CD4-positive, CD25-positive, alpha-beta regulatory T cell (primary cell): ENCODE measurements at regions not wholly inside any gene's neighbourhood (a gene's known extent, or its start where the extent isn't known, plus 50 kb on each side); places are given as distances from the start of the nearest gene placed in this dataset.

Experiments used
- ATAC-seq, 2 donors: fragments of 150-1000 bp; cut with Tn5 transposase; one replicate each; pipeline ENCODE4 v1.10.0; 2021; ENCODE audit warnings: low read depth in 2 of 2, moderate number of reproducible peaks in 2 of 2, moderate library complexity in 1 of 2
- DNase-seq, 3 donors: peaks; one replicate each; pipeline versions ENCODE4 v3.0.0 to v3.0.0-alpha.2; 2012 to 2022; ENCODE audit warnings: mixed read lengths in 1 of 3
- H3K27ac ChIP-seq: one replicate; pipeline ENCODE4 v1.7.0; 2013; ENCODE audit warnings: mild to moderate bottlenecking, low read length; ENCODE audit not compliant: insufficient read depth, poor library complexity, severe bottlenecking
- H3K27me3 ChIP-seq: one replicate; pipeline ENCODE4 v1.7.0; 2013; ENCODE audit warnings: low read length; ENCODE audit not compliant: control insufficient read depth, insufficient read depth
- H3K36me3 ChIP-seq: one replicate; pipeline ENCODE4 v1.7.0; 2013; ENCODE audit warnings: mild to moderate bottlenecking, low read length, moderate library complexity; ENCODE audit not compliant: control insufficient read depth, insufficient read depth
- H3K4me1 ChIP-seq: 2 replicates; pipeline ENCODE4 v1.7.0; 2013; ENCODE audit warnings: mild to moderate bottlenecking, low read length; ENCODE audit not compliant: insufficient read depth, control insufficient read depth, poor library complexity, severe bottlenecking
- H3K4me3 ChIP-seq: one replicate; pipeline ENCODE4 v1.7.0; 2013; ENCODE audit warnings: low read depth, mild to moderate bottlenecking, low read length, moderate library complexity
- H3K9me3 ChIP-seq, 2 experiments: 1 replicate in 1 of 2; 2 replicates in 1 of 2; pipeline ENCODE4 v1.7.0; 2013; ENCODE audit warnings: low read length in 2 of 2, mild to moderate bottlenecking in 1 of 2, moderate library complexity in 1 of 2; ENCODE audit not compliant: control insufficient read depth in 2 of 2
- H3K27ac Mint-ChIP-seq, 3 donors: one replicate each; pipeline ENCODE4 v1.8.0; 2020 to 2022; ENCODE audit warnings: mild to moderate bottlenecking in 3 of 3, mixed read lengths in 3 of 3, moderate library complexity in 2 of 3
- H3K27me3 Mint-ChIP-seq: one replicate; pipeline ENCODE4 v1.8.0; 2022; ENCODE audit warnings: mild to moderate bottlenecking, mixed read lengths
- H3K36me3 Mint-ChIP-seq: one replicate; pipeline ENCODE4 v1.8.0; 2020; ENCODE audit warnings: mixed read lengths
- H3K4me1 Mint-ChIP-seq, 4 donors: one replicate each; pipeline ENCODE4 v1.8.0; 2020 to 2022; ENCODE audit warnings: mixed read lengths in 4 of 4, mild to moderate bottlenecking in 1 of 4
- H3K4me3 Mint-ChIP-seq, 4 donors: one replicate each; pipeline ENCODE4 v1.8.0; 2020 to 2022; ENCODE audit warnings: mild to moderate bottlenecking in 4 of 4, mixed read lengths in 4 of 4, moderate library complexity in 3 of 4
- H3K9me3 Mint-ChIP-seq, 7 donors: one replicate each; pipeline ENCODE4 v1.8.0; 2020 to 2022; ENCODE audit warnings: mixed read lengths in 7 of 7, mild to moderate bottlenecking in 3 of 7, moderate library complexity in 2 of 7

DNA sequence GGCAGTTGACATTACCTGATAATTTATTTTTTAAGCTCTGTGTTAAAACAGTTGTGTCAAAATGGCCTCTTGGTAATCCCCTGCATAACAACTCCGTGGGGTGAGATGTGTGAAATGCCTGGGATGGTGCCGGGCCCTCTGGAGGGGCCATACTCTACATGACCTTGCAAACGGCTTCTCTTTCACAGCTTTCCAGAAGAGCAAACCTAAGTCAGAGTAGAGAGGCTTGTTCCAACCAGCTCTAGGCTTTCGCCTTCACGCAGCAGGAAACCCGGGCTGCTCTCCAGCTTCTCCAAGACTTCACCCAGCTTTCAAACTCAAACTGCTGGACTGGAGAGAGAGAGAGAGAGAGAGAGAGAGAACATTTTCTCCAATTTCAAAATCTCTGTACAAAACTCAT, 120.1 kb downstream of the SNX18 start:
- peaks cover 7% of the 10 kb centered on the region for H3K36me3 Mint-ChIP-seq
- no peaks in the 10 kb centered on the region for H3K27me3 ChIP-seq
- peaks cover 0 to 2% (median 0%) of the 10 kb centered on the region in 7 donors for H3K9me3 Mint-ChIP-seq
- H3K4me3 Mint-ChIP-seq, result peak overlapping the region in 2 of 4 donors; percentile 0 to 30
- no peak for DNase-seq
- peaks cover 21% of the 10 kb centered on the region for H3K4me1 ChIP-seq
- peak overlapping the region; percentile 60 for H3K4me3 ChIP-seq
- peaks cover 5% of the 10 kb centered on the region for H3K27me3 Mint-ChIP-seq
- no peaks in the 10 kb centered on the region for H3K9me3 ChIP-seq
- H3K4me1 Mint-ChIP-seq, result peaks cover 6 to 26% (median 20%) of the 10 kb centered on the region in 4 donors
- no peak for ATAC-seq
- H3K27ac ChIP-seq, result no peak overlapping the region
- peak overlapping the region in 1 of 3 donors; percentile 9 for H3K27ac Mint-ChIP-seq
- H3K36me3 ChIP-seq, result no peaks in the 10 kb centered on the region

DNA sequence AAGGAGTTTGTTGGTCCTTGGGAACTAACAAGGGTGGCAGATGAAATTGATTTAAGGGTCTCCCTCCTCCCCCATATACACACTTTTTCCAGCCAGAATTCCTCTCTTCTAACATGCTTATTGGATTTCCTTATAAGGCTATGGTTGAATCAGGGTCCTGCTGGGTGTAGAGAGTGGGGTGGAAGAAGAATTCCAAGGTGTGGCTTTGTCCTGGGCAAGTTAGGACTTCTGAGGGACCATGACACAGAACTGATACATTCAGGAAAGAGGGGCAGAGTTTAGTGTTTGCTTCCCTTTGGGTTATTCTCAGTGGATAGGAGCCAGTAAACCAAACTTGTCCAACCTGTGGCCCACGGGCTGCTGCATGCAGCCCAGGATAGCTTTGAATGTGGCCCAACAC, 116.5 kb downstream of the SNX18 start:
- peaks cover 0 to 7% (median 3%) of the 10 kb centered on the region in 7 donors for H3K9me3 Mint-ChIP-seq
- no peak for DNase-seq
- no peaks in the 10 kb centered on the region for H3K27me3 ChIP-seq
- peaks cover 17% of the 10 kb centered on the region for H3K4me1 ChIP-seq
- H3K36me3 Mint-ChIP-seq, result peaks cover 7% of the 10 kb centered on the region
- H3K9me3 ChIP-seq, result peaks cover 3 to 8% of the 10 kb centered on the region in 2 experiments
- ATAC-seq, result no peak
- H3K27ac ChIP-seq, result no peak overlapping the region
- peaks cover 6 to 24% (median 19%) of the 10 kb centered on the region in 4 donors for H3K4me1 Mint-ChIP-seq
- H3K27me3 Mint-ChIP-seq, result peaks cover 5% of the 10 kb centered on the region
- peak overlapping the region in 1 of 3 donors; percentile 48 for H3K27ac Mint-ChIP-seq
- no peak overlapping the region for H3K4me3 Mint-ChIP-seq
- no peak overlapping the region for H3K4me3 ChIP-seq
- H3K36me3 ChIP-seq, result no peaks in the 10 kb centered on the region

DNA sequence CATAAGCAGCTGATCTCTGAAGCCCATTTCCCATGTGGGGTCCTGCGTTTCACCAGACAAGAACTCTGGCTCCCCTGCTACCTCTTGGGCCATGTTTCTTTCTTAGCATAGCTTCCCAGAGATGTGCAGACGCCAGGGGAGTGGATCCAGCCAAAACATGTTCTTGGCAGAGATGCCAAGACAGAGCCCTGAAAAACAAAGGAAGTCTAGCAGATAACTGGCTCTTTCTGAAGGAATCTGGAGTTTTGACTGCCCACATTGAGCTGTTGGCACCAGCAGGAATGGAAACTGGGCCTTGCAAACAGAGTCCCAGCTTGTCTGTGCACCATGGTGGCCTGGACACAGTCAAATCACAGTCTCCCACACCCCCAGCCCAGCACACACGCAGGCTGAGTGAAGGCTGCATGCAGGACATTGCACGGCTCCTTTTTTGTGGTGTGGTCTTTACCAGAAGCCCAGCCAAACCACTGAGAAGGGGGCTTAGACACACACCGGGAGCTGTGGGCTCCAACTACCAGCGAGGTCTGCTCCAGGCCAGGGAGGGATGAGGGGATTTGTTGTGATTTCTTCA, 114.7 kb downstream of the SNX18 start:
- H3K4me3 ChIP-seq, result no peak overlapping the region
- H3K4me1 ChIP-seq, result no peaks in the 10 kb centered on the region
- Mint-ChIP-seq H3K27ac (no peak overlapping the region), H3K4me3 (no peak overlapping the region), H3K9me3 (peaks cover 0 to 7% (median 3%) of the 10 kb centered on the region in 7 donors), H3K4me1 (peaks cover 0 to 11% (median 5%) of the 10 kb centered on the region in 4 donors), H3K36me3 (peaks cover 7% of the 10 kb centered on the region), H3K27me3 (peaks cover 5% of the 10 kb centered on the region)
- no peaks in the 10 kb centered on the region for H3K36me3 ChIP-seq
- ATAC-seq (no peak), DNase-seq (no peak)
- peaks cover 3 to 8% of the 10 kb centered on the region in 2 experiments for H3K9me3 ChIP-seq
- no peak overlapping the region for H3K27ac ChIP-seq
- H3K27me3 ChIP-seq, result no peaks in the 10 kb centered on the region

DNA sequence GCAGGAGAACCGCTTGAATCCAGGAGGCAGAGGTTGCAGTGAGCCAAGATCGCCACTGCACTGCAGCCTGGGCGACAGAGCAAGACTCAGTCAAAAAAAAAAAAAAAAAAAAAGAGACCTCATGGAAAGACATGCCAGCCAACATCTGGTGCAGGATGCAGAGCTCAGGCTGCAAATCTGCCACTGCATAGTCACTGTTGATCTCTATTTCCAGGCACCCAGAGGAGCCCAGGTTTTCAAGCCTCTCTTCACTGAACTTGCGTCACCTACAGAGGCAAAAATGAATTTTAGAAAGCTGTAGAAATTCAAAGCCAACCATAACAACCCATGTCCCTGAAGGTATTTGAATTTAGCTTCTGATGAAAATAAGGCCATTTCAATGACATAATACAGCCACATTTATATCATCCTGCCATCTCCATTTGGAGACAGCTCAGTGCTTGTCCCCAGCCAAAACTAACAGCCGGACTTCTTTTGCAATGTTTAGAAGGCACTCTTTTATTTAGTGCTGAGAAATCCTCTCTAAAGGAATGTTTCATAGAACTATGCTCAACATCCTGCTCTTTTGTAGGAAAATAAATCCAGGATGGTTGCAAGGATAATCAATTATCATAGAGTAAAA, 113.3 kb downstream of the SNX18 start:
- H3K27ac ChIP-seq, result no peak overlapping the region
- H3K27ac Mint-ChIP-seq, result no peak overlapping the region
- H3K9me3 Mint-ChIP-seq, result peaks cover 0 to 7% (median 3%) of the 10 kb centered on the region in 7 donors
- ATAC-seq (no peak), DNase-seq (no peak)
- peaks cover 5% of the 10 kb centered on the region for H3K27me3 Mint-ChIP-seq
- no peaks in the 10 kb centered on the region for H3K27me3 ChIP-seq
- H3K9me3 ChIP-seq, result peaks cover 3 to 8% of the 10 kb centered on the region in 2 experiments
- H3K36me3 Mint-ChIP-seq, result no peaks in the 10 kb centered on the region
- H3K4me3 Mint-ChIP-seq, result no peak overlapping the region
- H3K36me3 ChIP-seq, result no peaks in the 10 kb centered on the region
- peaks cover 0 to 6% (median 3%) of the 10 kb centered on the region in 4 donors for H3K4me1 Mint-ChIP-seq
- H3K4me1 ChIP-seq, result no peaks in the 10 kb centered on the region
- H3K4me3 ChIP-seq, result no peak overlapping the region

DNA sequence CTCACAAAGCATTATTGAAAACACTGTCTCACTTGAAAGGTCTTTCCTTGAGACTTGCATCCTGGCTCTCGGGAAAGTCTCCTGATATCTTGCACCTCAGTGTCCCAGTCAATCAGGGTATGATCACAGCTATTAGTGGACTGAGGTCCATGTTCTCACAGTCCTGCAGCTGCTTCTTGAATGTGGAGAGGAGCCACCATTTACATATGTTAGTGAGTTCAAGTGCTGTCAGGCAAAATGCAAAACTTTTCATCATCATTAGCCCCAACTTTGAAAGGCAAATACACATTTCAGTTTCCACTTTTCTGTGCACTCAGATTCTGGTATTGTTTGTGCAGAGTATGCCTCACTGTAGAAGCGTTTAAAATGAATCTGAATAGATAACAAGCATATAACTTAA, 111.6 kb downstream of the SNX18 start:
- Histone ChIP-seq H3K9me3 (peaks cover 3 to 8% of the 10 kb centered on the region in 2 experiments), H3K27ac (no peak overlapping the region), H3K4me1 (no peaks in the 10 kb centered on the region), H3K27me3 (no peaks in the 10 kb centered on the region), H3K36me3 (no peaks in the 10 kb centered on the region), H3K4me3 (no peak overlapping the region)
- H3K4me1 Mint-ChIP-seq, result peaks cover 0 to 6% (median 2%) of the 10 kb centered on the region in 4 donors
- DNase-seq (no peak), ATAC-seq (no peak)
- no peaks in the 10 kb centered on the region for H3K36me3 Mint-ChIP-seq
- H3K27me3 Mint-ChIP-seq, result no peaks in the 10 kb centered on the region
- no peak overlapping the region for H3K4me3 Mint-ChIP-seq
- H3K9me3 Mint-ChIP-seq, result peaks cover 0 to 7% (median 3%) of the 10 kb centered on the region in 7 donors
- no peak overlapping the region for H3K27ac Mint-ChIP-seq

DNA sequence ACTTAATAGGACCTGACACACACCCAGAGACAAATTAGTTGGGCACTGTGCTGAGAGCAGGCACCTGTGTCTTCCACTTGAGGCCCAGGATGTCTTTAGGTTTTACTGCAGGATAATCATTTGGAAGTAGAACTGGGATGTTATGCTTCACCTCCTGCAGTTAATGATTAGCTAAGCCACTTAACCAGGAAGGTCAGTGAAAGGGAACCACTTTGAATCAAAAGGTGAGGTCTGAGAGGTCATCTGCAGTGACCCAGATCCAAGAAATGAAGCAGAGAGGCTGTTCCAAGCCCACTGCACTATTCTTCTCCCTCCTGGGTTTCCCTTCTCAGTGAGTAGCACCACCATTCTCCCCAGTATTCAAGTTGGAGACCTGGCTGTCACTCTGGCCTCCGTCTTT, 110.5 kb downstream of the SNX18 start:
- H3K27me3 Mint-ChIP-seq, result no peaks in the 10 kb centered on the region
- no peaks in the 10 kb centered on the region for H3K27me3 ChIP-seq
- peaks cover 0 to 7% (median 3%) of the 10 kb centered on the region in 7 donors for H3K9me3 Mint-ChIP-seq
- no peak overlapping the region for H3K27ac ChIP-seq
- no peak overlapping the region for H3K4me3 Mint-ChIP-seq
- H3K27ac Mint-ChIP-seq, result peak overlapping the region in 1 of 3 donors; percentile 56
- H3K9me3 ChIP-seq, result peaks cover 3 to 8% of the 10 kb centered on the region in 2 experiments
- DNase-seq, result no peak
- H3K4me1 Mint-ChIP-seq, result peaks cover 0 to 6% (median 1%) of the 10 kb centered on the region in 4 donors
- no peak overlapping the region for H3K4me3 ChIP-seq
- H3K36me3 Mint-ChIP-seq, result no peaks in the 10 kb centered on the region
- no peaks in the 10 kb centered on the region for H3K36me3 ChIP-seq
- ATAC-seq, result no peak
- no peaks in the 10 kb centered on the region for H3K4me1 ChIP-seq

DNA sequence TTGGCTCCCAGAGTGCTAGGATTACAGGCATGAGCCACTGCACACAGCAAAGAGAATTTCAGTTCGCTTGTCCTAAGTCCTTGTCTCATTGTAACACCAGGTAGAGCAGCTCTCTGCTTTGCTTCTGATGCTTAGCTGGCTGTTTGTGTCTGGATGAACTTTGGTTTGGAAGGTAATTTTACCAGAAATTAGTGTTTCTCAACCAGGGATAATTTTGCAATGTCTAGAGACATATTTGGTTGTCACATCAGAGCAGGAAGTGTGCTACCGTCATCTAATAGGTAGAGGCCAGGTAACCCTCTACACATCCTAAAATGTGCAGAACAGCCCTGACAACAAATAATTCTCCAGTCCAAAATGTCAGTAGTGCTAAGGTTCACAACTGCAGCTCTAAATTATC, 108.8 kb downstream of the SNX18 start:
- no peak overlapping the region for H3K4me3 Mint-ChIP-seq
- Histone ChIP-seq H3K4me1 (no peaks in the 10 kb centered on the region), H3K9me3 (peaks cover 3 to 8% of the 10 kb centered on the region in 2 experiments), H3K4me3 (no peak overlapping the region), H3K27me3 (no peaks in the 10 kb centered on the region), H3K36me3 (no peaks in the 10 kb centered on the region), H3K27ac (no peak overlapping the region)
- ATAC-seq, result no peak
- H3K4me1 Mint-ChIP-seq, result peaks cover 0 to 6% (median under 1%) of the 10 kb centered on the region in 4 donors
- DNase-seq, result no peak
- no peaks in the 10 kb centered on the region for H3K27me3 Mint-ChIP-seq
- no peaks in the 10 kb centered on the region for H3K36me3 Mint-ChIP-seq
- peaks cover 0 to 7% (median 3%) of the 10 kb centered on the region in 7 donors for H3K9me3 Mint-ChIP-seq
- H3K27ac Mint-ChIP-seq, result peak overlapping the region in 1 of 3 donors; percentile 13
